22Rv1 (cell line): ENCODE measurements at regions not wholly inside any gene's neighbourhood (a gene's known extent, or its start where the extent isn't known, plus 50 kb on each side); places are given as distances from the start of the nearest gene placed in this dataset.

ENCODE experiments used
- H3K27ac ChIP-seq: fragments of 450-650 bp; 2 replicates; pipeline ENCODE4 v1.5.1; 2017
- CTCF ChIP-seq: fragments of 450-650 bp; IDR thresholded peaks from 2 replicates; pipeline ENCODE4 v1.5.1; 2017; ENCODE audit warnings: mild to moderate bottlenecking
- ZFX ChIP-seq: fragments of 450-650 bp; IDR thresholded peaks from 2 replicates; pipeline ENCODE4 v1.6.1; 2017; ENCODE audit warnings: antibody characterized with exemption, borderline replicate concordance

DNA sequence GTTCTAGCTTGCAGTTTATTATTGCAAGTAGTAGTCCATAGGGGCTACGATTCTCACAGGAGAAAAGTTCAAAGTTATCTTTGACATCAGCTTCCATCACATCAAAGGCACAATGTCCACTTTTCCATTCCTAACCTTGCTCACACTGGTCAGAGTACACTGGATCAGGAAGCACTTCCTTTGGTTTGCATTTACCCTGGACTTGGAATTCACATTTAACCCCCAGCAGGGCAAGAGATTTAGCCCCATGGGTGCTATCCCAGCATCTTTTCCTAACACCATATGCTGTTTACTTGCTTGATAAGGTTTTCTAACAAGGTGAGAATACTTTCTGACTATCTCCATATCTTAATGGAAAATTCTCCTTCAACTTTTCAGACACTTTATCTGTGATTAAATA lies 55.6 kb upstream of the ASTN2 start:
- H3K27ac ChIP-seq = no peak overlapping the region
- TF ChIP-seq ZFX (no peak), CTCF (no peak)

- peak overlapping the region; percentile 70 for H3K27ac ChIP-seq
- TF ChIP-seq CTCF (no peak), ZFX (no peak)
These were observed 51.3 kb upstream of the ASTN2 start for GRCh38 chr9:117466111-117466510.

GRCh38 chr9:117465706-117466105 lies 50.8 kb upstream of the ASTN2 start:
- H3K27ac ChIP-seq = peak overlapping the region; percentile 70
- TF ChIP-seq CTCF = no peak
- TF ChIP-seq ZFX = no peak

- peak overlapping the region; percentile 70 for H3K27ac ChIP-seq
- no peak for TF ChIP-seq CTCF
- TF ChIP-seq ZFX = no peak
These were observed 50.2 kb upstream of the ASTN2 start for GRCh38 chr9:117464941-117465616.
